LHCN-M2 (cell line): ENCODE measurements at regions not wholly inside any gene's neighbourhood (a gene's known extent, or its start where the extent isn't known, plus 50 kb on each side); places are given as distances from the start of the nearest gene placed in this dataset.
A peak's percentile ranks its signal among the peaks of the same experiment; 100 is the strongest.
"Not testable (repeated sequence)": the region's sequence is repeated elsewhere in the genome, so short reads cannot be mapped to it uniquely, and the experiment has no call there.

Source experiments
- DNase-seq: peaks from one replicate; pipeline ENCODE4 v3.0.0-alpha.2; 2012; ENCODE audit warnings: low read depth

DNA sequence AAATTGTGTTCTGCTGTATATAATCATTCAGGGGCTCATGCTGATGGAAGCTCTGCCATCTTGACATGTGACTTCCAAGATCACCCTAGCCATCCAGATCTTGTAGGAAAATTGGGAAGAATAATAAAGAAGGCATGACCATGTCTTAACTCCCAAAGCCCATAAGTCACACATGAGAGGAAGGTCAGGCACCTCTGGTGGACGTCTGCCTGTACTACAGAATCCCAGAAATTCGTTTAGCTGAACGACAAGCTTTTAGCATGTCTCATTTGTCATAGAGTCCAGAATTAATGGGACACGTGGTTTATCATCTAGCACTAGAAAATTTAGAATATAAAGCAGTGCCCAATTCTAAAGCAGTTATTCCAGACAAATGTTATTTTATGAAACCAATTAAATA lies 212.7 kb downstream of the CENPC start:
- peak; percentile 34 for DNase-seq

DNA sequence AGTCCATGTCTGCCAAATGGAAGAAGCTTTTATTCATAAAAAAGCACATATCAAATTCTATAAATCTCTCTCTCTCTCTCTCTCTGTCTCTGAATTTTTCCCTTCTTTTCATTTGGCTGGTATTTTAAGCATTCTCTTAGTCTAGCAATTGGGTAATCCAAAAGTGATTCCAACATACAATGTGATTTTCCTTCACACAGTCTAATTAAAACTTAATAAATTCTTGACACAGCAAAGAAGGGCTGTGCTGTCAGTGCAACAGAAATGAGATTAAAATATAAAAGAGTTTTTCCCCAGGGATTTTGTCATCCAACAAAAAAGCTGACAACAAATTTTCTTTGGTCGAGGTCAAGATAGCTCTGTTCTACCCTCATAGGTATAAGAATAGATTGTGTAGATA lies 216.9 kb downstream of the CENPC start:
- no peak for DNase-seq

DNA sequence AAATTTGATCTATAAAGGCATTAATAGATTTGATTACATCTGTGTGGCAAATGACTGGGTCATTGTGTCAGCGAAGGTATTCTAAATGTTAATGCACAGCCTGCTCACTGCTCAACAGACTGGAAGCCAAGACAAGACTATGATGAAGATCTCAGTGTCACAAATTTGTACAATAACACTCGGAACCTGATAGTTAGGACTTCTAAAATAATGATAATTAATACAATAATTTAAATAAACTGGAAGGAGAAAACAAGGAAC lies 217.4 kb downstream of the CENPC start:
- DNase-seq, result no peak

DNA sequence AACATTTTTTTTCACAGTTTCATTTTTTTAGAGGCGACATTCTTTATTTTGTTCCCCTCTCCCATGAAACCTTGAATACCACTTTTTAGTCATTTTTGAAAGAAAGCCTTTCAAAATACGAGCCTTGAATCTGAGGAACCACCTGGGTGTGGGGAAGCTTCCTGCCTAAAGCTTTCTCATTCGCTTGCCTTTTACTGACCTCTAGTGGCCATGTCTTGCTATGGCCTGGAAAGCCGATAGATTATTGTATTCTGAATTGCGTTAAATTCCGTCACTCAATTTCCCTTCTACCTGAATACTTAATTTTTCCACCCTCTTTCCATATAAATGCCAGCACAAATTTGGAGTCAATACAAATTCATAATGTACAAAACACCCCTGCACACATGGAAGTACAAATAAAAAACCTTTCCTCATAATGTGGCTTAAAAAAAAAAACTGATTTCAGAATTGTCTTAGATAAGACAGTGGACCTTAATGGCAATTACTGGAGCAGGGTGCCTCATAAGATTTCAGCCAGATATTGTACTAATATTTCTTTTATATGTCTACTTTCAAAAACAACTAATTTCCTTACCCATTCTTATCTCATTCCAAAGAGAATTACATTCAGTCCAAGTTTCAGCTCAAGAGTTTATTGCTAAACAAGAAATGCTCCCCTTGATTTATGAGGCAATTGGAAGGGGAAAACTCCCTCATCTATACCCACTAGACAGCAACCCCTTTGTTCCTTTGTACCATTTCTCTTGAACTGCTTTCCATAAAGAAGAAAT lies 217.9 kb downstream of the CENPC start:
- peak; percentile 47 for DNase-seq

DNA sequence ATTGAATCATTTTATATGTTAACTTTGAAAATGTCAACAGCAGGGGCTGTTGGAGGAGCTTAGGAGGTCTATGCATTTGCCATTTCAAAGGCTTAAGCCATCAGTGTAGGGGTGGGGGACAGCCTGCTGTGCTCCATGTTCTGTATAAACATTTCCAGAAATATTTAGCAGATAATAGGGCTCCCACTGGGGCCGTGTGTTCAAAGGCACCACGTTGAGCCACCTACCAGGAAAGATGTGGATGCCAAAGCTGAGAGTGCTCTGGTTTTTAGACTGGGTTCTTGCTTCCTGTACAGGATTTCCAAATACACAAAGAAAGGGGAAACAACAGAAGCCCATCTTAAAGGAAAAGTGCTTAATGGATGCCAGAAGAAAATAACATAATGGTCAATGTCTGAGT lies 219.5 kb downstream of the CENPC start:
- no peak for DNase-seq

DNA sequence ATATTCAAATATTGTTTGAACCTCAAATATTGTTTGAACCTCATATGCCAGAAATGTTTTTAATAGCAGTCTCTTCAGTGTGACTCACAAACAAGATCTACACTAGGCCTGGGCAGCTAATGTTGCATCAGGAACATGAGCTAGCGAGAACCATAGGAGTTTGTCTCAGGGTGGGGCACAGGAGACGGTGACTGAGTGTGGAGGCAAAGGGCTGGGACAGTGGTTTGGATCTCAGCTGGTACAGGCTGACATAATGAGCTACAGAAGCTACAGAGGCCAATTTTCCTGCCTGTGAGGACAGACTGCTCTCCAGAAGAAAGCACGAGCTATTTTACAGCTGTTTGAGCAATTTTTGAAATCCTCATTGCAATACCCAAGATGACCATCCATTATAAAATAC lies 224.7 kb downstream of the CENPC start:
- DNase-seq, result peak; percentile 12

DNA sequence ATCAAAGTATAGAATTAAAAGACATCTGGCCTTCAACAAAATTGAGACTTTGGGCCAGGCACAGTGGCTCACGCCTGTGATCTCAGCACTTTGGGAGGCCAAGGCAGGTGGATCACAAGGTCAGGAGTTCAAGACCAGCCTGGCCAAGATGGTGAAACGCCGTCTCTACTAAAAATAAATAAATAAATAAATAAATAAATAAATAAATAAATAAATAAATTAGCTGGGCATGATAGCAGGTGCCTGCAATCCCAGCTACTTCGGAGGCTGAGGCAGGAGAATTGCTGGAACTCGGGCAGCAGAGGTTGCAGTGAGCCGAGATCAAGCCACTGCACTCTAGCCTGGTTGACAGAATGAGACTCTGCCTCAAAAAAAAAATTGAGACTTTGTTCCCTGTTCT lies 225.7 kb downstream of the CENPC start:
- not testable (repeated sequence) for DNase-seq

DNA sequence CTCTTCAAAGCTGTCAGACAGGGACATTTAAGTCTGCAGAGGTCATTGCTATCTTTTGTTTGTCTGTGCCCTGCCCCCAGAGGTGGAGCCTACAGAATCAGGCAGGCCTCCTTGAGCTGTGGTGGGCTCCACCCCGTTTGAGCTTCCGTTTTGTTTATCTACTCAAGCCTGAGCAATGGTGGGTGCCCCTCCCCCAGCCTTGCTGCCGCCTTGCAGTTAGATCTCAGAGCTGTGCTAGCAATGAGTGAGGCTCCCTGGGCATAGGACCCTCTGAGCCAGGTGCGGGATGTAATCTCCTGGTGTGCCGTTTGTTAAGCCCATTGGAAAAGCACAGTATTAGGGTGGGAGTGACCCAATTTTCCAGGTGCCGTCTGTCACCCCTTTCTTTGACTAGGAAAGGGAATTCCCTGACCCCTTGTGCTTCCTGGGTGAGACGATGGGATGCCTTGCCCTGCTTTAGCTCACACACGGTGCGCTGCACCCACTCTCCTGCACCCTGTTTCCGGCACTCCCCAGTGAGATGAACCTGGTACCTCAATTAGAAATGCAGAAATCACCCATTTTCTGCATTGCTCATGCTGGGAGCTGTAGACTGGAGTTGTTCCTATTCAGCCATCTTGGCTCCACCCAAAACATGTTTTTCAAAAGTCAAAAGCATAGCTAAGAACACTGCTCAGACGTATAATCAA lies 244.7 kb downstream of the CENPC start:
- DNase-seq, result not testable (repeated sequence)

DNA sequence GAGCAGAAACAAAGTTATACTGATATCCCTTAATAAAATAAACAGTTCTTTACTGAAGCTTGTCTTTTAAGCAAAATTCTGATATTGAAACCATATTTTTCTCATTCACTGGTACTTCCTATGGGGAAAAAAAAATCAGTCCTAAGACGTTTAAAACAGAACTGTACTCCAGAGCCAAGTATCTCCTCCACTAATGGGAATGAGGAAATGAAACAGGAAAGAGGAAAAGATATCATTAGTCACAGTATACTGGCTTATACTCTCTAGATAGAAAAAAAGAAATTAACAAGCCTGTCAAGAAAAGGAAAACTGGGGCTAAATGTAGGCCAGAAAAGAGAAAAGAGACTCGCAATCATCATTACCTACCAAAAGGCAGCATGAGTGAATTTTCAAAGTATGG lies 252.7 kb downstream of the CENPC start:
- DNase-seq, result peak; percentile 5

DNA sequence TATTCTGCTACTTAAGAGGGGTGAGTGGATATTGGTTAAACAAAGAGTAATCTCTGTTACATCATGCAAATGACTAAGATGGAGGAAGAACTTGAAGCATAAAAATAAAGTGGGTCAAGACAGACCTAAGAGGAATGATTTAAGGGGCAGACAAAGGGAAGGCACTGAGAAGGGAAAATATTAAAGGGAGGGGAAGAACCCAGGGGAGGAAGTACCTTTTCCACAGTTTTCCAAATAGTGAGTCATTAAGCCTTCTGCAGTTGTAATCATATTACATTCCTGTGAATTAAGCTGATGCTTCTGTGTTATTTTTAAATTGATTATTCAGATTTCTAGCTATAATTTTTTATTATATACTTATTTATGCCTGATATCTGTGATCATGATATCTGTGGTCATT lies 253.3 kb downstream of the CENPC start:
- peak; percentile 11 for DNase-seq

DNA sequence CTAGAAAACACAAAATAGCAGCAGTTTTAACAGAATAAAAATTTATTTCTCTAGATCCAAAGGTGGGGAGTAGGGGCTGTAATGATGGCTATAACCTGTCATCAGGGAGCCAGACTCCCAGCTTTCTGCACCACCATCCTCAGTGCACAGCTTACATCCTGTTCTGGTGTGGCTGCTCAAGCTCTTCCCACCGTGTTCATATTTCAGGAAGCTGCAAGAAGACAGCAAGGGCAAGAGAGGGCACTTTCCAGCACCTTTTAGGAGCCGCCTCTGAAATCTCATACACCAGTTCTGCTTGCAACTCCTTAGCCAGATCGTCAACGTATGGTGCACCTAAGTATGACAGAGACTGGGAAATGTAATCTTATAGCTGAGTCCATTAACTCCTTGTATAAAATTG lies 253.7 kb downstream of the CENPC start:
- DNase-seq, result peak; percentile 21

DNA sequence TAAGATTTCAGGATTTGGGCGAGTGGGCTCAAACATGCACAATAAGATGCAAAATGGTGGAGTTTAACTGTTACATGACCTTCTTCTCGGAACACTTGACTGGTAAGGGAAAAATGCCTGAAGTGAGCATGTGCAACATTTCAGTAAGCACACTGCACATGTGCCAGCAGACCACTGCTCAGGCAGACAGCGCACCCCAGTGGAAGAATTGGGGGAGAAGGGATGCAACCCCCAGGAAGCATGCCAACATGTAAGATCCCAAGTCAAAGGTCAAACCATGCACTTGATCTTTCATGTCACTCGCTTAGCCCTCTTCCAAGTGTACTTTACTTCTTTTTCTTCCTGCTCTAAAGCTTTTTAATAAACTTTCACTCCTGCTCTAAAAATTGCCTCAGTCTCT lies 256.3 kb downstream of the CENPC start:
- DNase-seq, result peak; percentile 71

DNA sequence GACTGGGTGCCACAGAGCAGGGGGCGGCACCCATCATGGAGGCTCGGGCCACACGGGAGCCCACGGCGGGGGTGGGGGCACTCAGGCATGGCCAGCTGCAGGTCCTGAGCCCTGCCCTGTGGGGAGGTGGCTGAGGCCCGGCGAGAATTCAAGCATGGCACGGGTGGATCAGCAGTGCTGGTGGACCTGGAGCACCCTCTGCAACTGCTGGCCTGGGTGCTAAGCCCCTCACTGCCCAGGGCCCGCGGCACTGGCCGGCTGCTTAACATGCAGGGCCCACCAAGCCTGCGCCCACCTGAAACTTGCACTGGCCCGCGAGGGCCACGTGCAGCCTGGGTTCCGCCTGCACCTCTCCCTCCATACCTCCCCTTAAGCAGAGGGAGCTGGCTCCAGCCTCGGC lies 258.6 kb downstream of the CENPC start:
- no peak for DNase-seq

DNA sequence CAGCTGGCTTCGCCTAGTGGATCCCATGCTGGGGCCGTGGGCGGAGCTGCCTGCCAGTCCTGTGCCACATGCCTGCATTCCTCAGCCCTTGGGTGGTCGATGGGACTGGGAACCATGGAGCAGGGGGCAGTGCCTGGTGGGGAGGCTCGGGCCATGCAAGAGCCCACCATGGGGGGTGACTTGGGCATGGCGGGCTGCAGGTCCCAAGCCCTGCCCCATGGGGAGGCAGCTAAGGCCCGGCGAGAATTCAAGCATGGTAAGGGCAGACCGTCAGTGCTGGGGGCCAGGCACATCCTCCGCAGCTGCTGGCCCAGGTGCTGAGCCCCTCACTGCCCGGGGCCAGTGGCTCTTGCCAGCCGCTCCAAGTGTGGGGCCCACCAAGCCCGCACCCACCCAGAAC lies 262.6 kb downstream of the CENPC start:
- no peak for DNase-seq

DNA sequence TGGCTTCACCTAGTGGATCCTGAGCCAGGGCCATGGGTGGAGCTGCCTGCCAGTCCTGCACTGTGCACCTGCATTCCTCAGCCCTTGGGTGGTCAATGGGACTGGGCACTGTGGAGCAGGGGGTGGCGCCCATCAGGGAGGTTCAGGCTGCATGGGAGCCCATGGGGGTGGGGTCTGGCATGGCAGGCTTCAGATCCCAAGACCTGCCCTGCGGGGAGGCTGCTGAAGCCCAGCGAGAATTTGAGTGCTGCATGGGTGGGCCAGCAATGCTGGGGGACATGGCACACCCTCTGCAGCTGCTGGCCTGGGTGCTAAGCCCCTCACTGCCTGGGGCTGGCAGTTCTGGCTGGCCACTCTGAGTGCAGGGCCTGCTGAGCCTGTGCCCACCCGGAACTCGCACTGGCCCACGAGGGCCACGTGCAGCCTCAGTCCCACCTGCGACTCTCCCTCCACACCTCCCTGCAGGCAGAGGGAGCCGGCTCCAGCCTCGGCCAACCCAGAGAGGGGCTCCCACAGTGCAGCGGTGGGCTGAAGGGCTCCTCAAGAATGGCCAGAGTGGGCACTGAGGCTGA lies 270.0 kb downstream of the CENPC start:
- DNase-seq, result no peak

DNA sequence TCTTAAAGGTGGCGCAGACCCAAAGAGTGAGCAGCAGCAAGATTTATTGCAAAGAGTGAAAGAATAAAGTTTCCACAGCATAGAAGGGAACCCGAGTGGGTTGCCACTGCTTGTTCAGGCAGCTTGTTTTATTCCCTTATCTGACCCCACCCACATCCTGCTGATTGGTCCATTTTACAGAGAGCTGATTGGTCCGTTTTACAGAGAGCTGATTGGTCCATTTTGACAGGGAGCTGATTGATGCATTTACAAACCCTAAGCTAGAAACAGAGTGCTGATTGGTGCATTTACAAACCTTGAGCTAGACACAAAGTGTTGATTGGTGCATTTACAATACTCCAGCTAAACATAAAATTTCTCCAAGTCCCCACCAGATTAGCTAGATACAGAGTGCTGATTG lies 270.6 kb downstream of the CENPC start:
- not testable (repeated sequence) for DNase-seq

DNA sequence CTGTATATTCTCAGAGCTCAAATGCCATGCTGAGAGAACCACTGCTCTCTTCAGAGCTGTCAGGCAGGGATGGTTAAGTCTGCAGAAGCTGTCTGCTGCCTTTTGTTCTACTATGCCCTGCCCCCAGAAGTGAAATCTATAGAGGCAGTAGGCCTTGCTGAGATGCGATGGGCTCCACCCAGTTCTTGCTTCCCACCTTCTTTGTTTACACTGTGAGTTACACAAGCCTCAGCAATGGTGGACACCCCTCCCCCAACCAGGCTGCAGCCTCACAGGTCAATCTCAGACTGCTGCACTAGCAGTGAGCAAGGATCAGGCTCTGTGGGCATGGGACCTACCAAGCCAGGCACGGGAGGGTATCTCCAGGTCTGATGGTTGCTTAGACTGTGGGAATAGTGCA lies 271.6 kb downstream of the CENPC start:
- DNase-seq, result no peak

DNA sequence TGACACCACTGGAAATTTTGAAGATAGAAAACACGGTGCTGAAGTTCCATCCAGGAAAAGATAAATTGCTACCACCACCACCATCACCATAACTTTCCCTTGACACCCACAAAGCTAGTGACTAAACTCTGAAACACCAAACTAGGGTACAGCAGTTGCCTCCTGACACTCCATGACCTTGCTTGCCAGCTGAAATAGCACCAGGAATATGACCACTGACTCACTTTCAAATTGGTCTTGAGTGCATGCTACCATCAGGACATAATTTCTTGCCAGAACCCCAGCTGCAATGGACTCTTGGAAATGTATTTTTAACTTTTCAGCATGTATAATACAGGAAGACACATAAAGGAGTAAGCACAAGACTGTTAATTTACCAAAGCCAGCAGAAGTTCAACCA lies 283.3 kb downstream of the CENPC start:
- peak; percentile 97 for DNase-seq

DNA sequence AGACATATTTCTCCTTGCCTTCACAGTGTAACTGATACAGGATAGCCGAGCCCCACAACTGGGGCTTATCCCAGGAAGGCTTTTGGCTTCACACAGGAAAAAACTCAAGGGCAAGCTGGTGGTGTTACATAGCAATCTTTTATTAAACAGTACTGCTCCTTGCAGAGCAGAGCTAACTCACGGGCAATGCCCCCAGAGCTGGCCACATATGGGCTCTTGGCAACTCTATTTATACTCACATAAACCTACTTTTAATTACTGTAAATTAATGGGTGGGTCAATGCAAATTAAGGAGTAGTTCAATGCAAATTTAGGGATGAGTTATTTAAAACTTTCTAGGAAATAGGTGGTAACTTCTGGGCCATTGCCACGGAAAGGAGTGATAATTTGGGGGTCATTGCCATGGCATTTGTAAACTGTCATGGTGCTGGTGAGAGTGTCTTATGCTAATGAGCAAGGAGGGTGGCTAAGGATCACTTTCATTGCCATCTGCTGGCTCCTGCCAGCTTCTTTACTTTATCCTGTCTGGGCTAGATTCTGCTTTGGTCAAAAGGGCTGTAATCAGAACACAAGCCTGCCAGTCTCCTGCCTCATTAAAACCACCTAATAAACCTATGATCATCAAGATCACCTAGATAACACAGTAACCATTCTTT lies 288.8 kb downstream of the CENPC start:
- no peak for DNase-seq

DNA sequence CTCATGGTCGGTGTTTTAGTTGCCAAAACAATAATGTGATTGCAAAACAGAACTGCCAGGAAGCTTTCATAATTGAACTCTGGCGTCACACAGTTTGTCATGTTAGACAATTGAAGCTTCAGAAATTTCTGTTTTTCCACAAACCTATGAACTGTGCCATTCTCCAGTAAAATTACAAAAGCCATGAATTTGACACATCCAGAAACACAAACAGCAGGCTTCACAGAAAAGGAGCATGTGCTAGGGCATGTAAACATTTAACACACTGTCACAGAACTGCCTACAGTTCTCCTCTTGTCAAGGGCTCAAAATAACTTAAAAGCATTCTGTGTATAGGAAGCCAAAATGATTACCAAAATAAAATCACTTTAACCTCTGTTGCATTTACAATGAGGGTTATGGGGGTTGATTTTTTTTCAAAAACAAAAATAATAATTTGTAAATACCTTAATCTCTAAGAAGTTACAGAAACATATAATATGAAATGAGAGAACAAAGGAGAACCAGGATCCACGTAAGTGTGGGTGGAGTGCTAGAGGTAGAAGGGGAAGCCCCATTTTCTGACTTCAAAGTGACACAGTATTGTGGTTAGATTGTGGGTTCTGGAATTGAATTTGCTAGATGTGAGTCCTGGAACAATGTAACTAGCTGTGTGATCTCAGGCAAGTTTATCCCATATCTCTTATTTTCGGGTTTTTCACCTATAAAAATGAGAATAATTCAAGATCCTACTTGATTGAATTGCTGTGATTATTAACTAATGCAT lies 295.0 kb downstream of the CENPC start:
- no peak for DNase-seq

DNA sequence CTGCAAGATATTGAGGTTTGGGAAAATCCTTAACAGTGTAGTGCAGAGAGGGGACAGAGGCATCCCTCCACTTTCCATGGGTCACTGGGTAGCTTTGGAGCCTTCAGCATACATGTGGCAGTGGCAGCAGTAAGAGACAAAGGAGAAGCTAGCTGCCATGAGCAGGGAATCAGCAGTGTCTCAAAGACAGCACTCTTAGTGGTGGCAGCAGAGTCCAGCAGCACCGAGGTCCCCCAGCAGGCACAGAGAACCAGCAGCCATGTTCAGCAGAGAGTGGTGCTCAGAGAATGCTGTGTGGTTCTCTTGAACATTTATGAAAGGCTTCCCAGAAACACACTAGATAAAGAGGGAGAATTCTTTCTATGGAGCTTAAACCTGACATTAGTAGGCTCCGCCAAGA lies 308.5 kb downstream of the CENPC start:
- no peak for DNase-seq

DNA sequence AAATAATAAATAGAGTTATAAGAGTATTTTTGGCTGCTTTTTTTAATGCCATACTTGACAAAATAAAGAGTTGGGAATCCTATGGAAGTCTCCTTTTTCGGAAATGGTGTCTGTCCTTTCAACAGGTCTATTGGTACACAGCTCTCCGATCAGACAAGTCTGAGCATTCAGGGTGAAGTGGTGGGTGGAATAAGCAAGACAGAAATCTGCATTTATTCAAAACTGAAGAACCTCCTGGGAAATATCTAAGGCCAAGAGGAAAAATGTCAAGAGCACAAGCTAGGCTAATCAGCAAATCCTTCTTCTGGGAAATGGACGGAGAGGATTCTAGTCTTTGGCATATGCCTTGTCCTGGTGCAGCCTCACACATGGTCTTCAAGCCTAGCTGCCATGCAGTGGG lies 309.0 kb downstream of the CENPC start:
- no peak for DNase-seq
